K562 (cell line): ENCODE measurements at regions not wholly inside any gene's neighbourhood (a gene's known extent, or its start where the extent isn't known, plus 50 kb on each side); places are given as distances from the start of the nearest gene placed in this dataset.

ENCODE experiments used
- CBFA2T3 ChIP-seq: fragments of 450-650 bp; IDR thresholded peaks from 2 replicates; pipeline ENCODE4 v1.6.1; 2017
- HDGF ChIP-seq: fragments of 450-650 bp; IDR thresholded peaks from 2 replicates; pipeline ENCODE4 v1.6.1; 2016
- MTA3 ChIP-seq: fragments of 450-650 bp; formaldehyde crosslinking; IDR thresholded peaks from 2 replicates; pipeline ENCODE4 v1.6.1; 2017; ENCODE audit warnings: mild to moderate bottlenecking, borderline replicate concordance
- MYNN ChIP-seq, 2 experiments: sonication (generic); formaldehyde crosslinking in 1 of 2; IDR thresholded peaks; 2 replicates each; pipeline versions ENCODE4 v1.5.0 to v1.6.1; 2016 to 2020; ENCODE audit warnings: antibody characterized with exemption in 1 of 2, missing genetic modification reagents in 1 of 2
- NR3C1 ChIP-seq: sonication (generic); formaldehyde crosslinking; IDR thresholded peaks from 2 replicates; pipeline ENCODE4 v1.8.1; 2022; ENCODE audit warnings: missing genetic modification reagents
- POLR3G ChIP-seq: IDR thresholded peaks from 2 replicates; pipeline ENCODE4 v1.6.1; 2011; ENCODE audit not compliant: insufficient read length, insufficient replicate concordance; ENCODE audit errors: extremely low read depth
- RAD21 ChIP-seq, 2 experiments: fragments of 250-450 bp in 1 of 2; fragments of 450-650 bp in 1 of 2; sonication (Bioruptor Pico) in 1 of 2; formaldehyde crosslinking in 1 of 2; IDR thresholded peaks in 1 of 2; conservative IDR thresholded peaks in 1 of 2; 2 replicates each; pipeline versions ENCODE4 v1.4.0 to v1.8.0; 2020 to 2022; ENCODE audit warnings: mild to moderate bottlenecking in 2 of 2, moderate library complexity in 1 of 2
- RCOR1 ChIP-seq, 2 experiments: IDR thresholded peaks; 2 replicates each; pipeline ENCODE4 v1.6.1; 2012; ENCODE audit warnings: low read depth in 2 of 2, low read length in 2 of 2, borderline replicate concordance in 1 of 2, improper control_type of control experiment in 1 of 2
- RHOXF2B ChIP-seq: fragments of 250-450 bp; sonication (Bioruptor Pico); conservative IDR thresholded peaks from 2 replicates; pipeline ENCODE4 v1.5.1; 2021
- TOE1 ChIP-seq, 2 experiments: fragments of 450-650 bp in 1 of 2; sonication (generic) in 1 of 2; formaldehyde crosslinking in 1 of 2; IDR thresholded peaks; 2 replicates each; pipeline versions ENCODE4 v1.7.1 to v1.8.0; 2016 to 2022; ENCODE audit warnings: borderline replicate concordance in 2 of 2, mild to moderate bottlenecking in 2 of 2, antibody characterized with exemption in 1 of 2, inconsistent platforms in 1 of 2, low read depth in 1 of 2, missing genetic modification reagents in 1 of 2, moderate library complexity in 1 of 2
- ZKSCAN3 ChIP-seq: fragments of 250-450 bp; sonication (Bioruptor Pico); IDR thresholded peaks from 2 replicates; pipeline ENCODE4 v1.4.0; 2020
- TF ChIP-seq, protein P1 (sequence below): fragments of 250-450 bp; sonication (Bioruptor Pico); IDR thresholded peaks from 2 replicates; pipeline ENCODE4 v1.6.1; 2021; ENCODE audit warnings: mild to moderate bottlenecking
- TF ChIP-seq, protein P2 (sequence below), 2 experiments: fragments of 450-650 bp in 1 of 2; sonication (generic) in 1 of 2; formaldehyde crosslinking in 1 of 2; IDR thresholded peaks in 1 of 2; conservative IDR thresholded peaks in 1 of 2; 2 replicates each; pipeline versions ENCODE4 v1.6.1 to v1.8.1; 2016 to 2023; ENCODE audit warnings: mild to moderate bottlenecking in 2 of 2, moderate library complexity in 2 of 2, inconsistent platforms in 1 of 2, missing genetic modification reagents in 1 of 2
- TF ChIP-seq, protein P3 (sequence below): fragments of 450-650 bp; IDR thresholded peaks from one replicate; pipeline ENCODE4 v1.6.1; 2018; ENCODE audit warnings: mild to moderate bottlenecking, moderate library complexity; ENCODE audit not compliant: partially characterized antibody
- TF ChIP-seq, protein P4 (sequence below): fragments of 450-650 bp; conservative IDR thresholded peaks from 2 replicates; pipeline ENCODE4 v1.6.1; 2016; ENCODE audit warnings: missing genetic modification characterization, low read depth, mild to moderate bottlenecking, missing compliant biosample characterization, moderate library complexity
- TF ChIP-seq, protein P5 (sequence below): fragments of 250-450 bp; sonication (Bioruptor Pico); IDR thresholded peaks from 2 replicates; pipeline ENCODE4 v1.4.0; 2020; ENCODE audit warnings: mild to moderate bottlenecking, moderate library complexity
- TF ChIP-seq, protein P6 (sequence below): IDR thresholded peaks from 2 replicates; pipeline ENCODE4 v1.6.1; 2011; ENCODE audit warnings: borderline replicate concordance, low read depth, mild to moderate bottlenecking, moderate library complexity, low read length; ENCODE audit not compliant: insufficient read depth, poor library complexity, severe bottlenecking

DNA sequence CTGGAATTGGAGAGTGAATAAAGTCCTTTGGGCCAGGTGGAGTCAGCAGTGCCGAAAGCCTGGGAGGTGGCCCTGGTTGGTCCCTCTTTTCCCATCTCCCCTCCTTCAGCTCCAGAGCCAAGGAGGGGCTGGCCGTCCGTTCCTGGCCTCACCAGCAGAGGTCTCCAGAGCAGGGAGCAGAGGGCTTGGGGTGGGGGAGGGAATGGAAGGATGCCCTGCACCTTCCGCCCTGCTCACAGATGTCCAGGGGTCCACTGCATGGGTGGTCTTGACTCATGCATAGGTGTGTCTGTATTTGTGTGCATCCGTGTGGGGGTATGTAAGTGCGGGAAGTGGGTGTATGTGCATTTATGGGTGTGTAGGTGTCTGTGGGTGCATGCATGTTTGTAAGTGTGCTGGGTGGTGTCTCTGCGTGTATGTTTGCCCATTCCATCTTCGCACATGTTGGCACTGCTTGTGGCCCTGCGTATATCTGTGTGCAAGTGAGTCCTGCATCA, 201.8 kb downstream of the ZFP36L2 start (continued):
- TF ChIP-seq TOE1 (IDR thresholded peaks at IDR 0.05; ENCODE audit: borderline replicate concordance), result no peak
- no peak for TF ChIP-seq TOE1 (CRISPR knock-in tag; IDR thresholded peaks at IDR 0.05; ENCODE audit: borderline replicate concordance, low read depth)
- TF ChIP-seq, protein P1, sequence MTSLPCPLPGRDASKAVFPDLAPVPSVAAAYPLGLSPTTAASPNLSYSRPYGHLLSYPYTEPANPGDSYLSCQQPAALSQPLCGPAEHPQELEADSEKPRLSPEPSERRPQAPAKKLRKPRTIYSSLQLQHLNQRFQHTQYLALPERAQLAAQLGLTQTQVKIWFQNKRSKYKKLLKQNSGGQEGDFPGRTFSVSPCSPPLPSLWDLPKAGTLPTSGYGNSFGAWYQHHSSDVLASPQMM (CRISPR knock-in tag), result no peak
- TF ChIP-seq, protein P2, sequence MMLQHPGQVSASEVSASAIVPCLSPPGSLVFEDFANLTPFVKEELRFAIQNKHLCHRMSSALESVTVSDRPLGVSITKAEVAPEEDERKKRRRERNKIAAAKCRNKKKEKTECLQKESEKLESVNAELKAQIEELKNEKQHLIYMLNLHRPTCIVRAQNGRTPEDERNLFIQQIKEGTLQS (IDR thresholded peaks at IDR 0.05), result no peak
- TF ChIP-seq, protein P2 (CRISPR knock-in tag; conservative IDR thresholded peaks at IDR 0.05), result no peak
- TF ChIP-seq, protein P3, sequence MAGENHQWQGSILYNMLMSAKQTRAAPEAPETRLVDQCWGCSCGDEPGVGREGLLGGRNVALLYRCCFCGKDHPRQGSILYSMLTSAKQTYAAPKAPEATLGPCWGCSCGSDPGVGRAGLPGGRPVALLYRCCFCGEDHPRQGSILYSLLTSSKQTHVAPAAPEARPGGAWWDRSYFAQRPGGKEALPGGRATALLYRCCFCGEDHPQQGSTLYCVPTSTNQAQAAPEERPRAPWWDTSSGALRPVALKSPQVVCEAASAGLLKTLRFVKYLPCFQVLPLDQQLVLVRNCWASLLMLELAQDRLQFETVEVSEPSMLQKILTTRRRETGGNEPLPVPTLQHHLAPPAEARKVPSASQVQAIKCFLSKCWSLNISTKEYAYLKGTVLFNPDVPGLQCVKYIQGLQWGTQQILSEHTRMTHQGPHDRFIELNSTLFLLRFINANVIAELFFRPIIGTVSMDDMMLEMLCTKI, result no peak
- 0 out of 2 replicates have a peak, but pooled peaks have one; percentile 63 for TF ChIP-seq MYNN (IDR thresholded peaks at IDR 0.05)
- TF ChIP-seq MYNN (CRISPR knock-in tag; IDR thresholded peaks at IDR 0.05), result no peak
- TF ChIP-seq, protein P4, sequence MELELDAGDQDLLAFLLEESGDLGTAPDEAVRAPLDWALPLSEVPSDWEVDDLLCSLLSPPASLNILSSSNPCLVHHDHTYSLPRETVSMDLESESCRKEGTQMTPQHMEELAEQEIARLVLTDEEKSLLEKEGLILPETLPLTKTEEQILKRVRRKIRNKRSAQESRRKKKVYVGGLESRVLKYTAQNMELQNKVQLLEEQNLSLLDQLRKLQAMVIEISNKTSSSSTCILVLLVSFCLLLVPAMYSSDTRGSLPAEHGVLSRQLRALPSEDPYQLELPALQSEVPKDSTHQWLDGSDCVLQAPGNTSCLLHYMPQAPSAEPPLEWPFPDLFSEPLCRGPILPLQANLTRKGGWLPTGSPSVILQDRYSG (tag), result no peak
- no peak for TF ChIP-seq NR3C1
- TF ChIP-seq RHOXF2B (CRISPR knock-in tag), result no peak
- TF ChIP-seq POLR3G, result no peak
- no peak for TF ChIP-seq CBFA2T3
- TF ChIP-seq RCOR1 (IDR thresholded peaks at IDR 0.05; ENCODE audit: borderline replicate concordance in 1 of 2, low read depth in 2 of 2, low read length in 2 of 2), result peak in 1 of 2 experiments; percentile 88; a peak in 2 of 4 replicates
- peak; percentile 91; the same call in 1 of the 2 replicates for TF ChIP-seq HDGF
- TF ChIP-seq, protein P5, sequence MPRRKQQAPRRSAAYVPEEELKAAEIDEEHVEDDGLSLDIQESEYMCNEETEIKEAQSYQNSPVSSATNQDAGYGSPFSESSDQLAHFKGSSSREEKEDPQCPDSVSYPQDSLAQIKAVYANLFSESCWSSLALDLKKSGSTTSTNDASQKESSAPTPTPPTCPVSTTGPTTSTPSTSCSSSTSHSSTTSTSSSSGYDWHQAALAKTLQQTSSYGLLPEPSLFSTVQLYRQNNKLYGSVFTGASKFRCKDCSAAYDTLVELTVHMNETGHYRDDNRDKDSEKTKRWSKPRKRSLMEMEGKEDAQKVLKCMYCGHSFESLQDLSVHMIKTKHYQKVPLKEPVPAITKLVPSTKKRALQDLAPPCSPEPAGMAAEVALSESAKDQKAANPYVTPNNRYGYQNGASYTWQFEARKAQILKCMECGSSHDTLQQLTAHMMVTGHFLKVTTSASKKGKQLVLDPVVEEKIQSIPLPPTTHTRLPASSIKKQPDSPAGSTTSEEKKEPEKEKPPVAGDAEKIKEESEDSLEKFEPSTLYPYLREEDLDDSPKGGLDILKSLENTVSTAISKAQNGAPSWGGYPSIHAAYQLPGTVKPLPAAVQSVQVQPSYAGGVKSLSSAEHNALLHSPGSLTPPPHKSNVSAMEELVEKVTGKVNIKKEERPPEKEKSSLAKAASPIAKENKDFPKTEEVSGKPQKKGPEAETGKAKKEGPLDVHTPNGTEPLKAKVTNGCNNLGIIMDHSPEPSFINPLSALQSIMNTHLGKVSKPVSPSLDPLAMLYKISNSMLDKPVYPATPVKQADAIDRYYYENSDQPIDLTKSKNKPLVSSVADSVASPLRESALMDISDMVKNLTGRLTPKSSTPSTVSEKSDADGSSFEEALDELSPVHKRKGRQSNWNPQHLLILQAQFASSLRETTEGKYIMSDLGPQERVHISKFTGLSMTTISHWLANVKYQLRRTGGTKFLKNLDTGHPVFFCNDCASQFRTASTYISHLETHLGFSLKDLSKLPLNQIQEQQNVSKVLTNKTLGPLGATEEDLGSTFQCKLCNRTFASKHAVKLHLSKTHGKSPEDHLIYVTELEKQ (CRISPR knock-in tag), result no peak
- TF ChIP-seq ZKSCAN3 (CRISPR knock-in tag), result no peak
- no peak for TF ChIP-seq MTA3
- TF ChIP-seq, protein P6, sequence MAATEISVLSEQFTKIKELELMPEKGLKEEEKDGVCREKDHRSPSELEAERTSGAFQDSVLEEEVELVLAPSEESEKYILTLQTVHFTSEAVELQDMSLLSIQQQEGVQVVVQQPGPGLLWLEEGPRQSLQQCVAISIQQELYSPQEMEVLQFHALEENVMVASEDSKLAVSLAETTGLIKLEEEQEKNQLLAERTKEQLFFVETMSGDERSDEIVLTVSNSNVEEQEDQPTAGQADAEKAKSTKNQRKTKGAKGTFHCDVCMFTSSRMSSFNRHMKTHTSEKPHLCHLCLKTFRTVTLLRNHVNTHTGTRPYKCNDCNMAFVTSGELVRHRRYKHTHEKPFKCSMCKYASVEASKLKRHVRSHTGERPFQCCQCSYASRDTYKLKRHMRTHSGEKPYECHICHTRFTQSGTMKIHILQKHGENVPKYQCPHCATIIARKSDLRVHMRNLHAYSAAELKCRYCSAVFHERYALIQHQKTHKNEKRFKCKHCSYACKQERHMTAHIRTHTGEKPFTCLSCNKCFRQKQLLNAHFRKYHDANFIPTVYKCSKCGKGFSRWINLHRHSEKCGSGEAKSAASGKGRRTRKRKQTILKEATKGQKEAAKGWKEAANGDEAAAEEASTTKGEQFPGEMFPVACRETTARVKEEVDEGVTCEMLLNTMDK, result peak; percentile 33
- TF ChIP-seq RAD21 (CRISPR knock-in tag; conservative IDR thresholded peaks at IDR 0.05 in 1 of 2, IDR thresholded peaks at IDR 0.05 in 1 of 2), result peak; percentile 92 to 98
